ENCODE measurements at regions not wholly inside any gene's neighbourhood (a gene's known extent, or its start where the extent isn't known, plus 50 kb on each side); places are given as distances from the start of the nearest gene placed in this dataset.

GRCh38 chr22:47854251-47854650, 1091.8 kb downstream of the TBC1D22A start:
- Histone ChIP-seq H3K9me3 (ENCODE audit: control insufficient read depth, insufficient read depth, low read depth, low read length) (no peaks in the 10 kb centered on the region), H3K27ac (ENCODE audit: extremely low read depth, low read depth, low read length) (no peak overlapping the region), H3K4me1 (ENCODE audit: control insufficient read depth, insufficient read depth, low read length) (peaks cover 3% of the 10 kb centered on the region; the same call in 1 of the 2 replicates), H3K36me3 (ENCODE audit: control insufficient read depth in 2 of 2, insufficient read depth in 1 of 2, low read length in 2 of 2) (no peaks in the 10 kb centered on the region), H3K4me3 (ENCODE audit: low read depth, low read length) (no peak overlapping the region)
- POLR2A ChIA-PET = no interaction called here
- CTCF ChIA-PET = no interaction called here
- no peak for TF ChIP-seq SCRT1 (tag by site-specific recombination; IDR thresholded peaks at IDR 0.05; ENCODE audit: borderline replicate concordance)
- no peak for TF ChIP-seq ZBTB48 (tag by site-specific recombination; IDR thresholded peaks at IDR 0.05)

GRCh38 chr22:47853750-47854149, 1091.3 kb downstream of the TBC1D22A start:
- POLR2A ChIA-PET = no interaction called here
- Histone ChIP-seq H3K4me3 (ENCODE audit: low read depth, low read length) (no peak overlapping the region), H3K36me3 (ENCODE audit: control insufficient read depth in 2 of 2, insufficient read depth in 1 of 2, low read length in 2 of 2) (no peaks in the 10 kb centered on the region), H3K4me1 (ENCODE audit: control insufficient read depth, insufficient read depth, low read length) (peaks cover 3% of the 10 kb centered on the region; the same call in 1 of the 2 replicates), H3K9me3 (ENCODE audit: control insufficient read depth, insufficient read depth, low read depth, low read length) (no peaks in the 10 kb centered on the region), H3K27ac (ENCODE audit: extremely low read depth, low read depth, low read length) (no peak overlapping the region)
- TF ChIP-seq ZFP3 (tag by site-specific recombination; IDR thresholded peaks at IDR 0.05; ENCODE audit: low read depth) (no peak), ZNF707 (tag by site-specific recombination; IDR thresholded peaks at IDR 0.05) (no peak), KLF1 (tag by site-specific recombination; IDR thresholded peaks at IDR 0.05) (no peak), ZNF311 (tag by site-specific recombination; IDR thresholded peaks at IDR 0.05; ENCODE audit: borderline replicate concordance) (no peak), ZNF843 (tag by site-specific recombination; IDR thresholded peaks at IDR 0.05) (no peak), ZNF571 (tag by site-specific recombination; IDR thresholded peaks at IDR 0.05) (no peak), ZNF664 (tag by site-specific recombination; IDR thresholded peaks at IDR 0.05) (no peak), ZNF544 (tag by site-specific recombination; IDR thresholded peaks at IDR 0.05) (no peak), ZNF266 (tag by site-specific recombination; IDR thresholded peaks at IDR 0.05; ENCODE audit: low read depth) (no peak), MEIS1 (CRISPR knock-in tag; IDR thresholded peaks at IDR 0.05; ENCODE audit: borderline replicate concordance) (no peak), ZNF133 (tag by site-specific recombination; IDR thresholded peaks at IDR 0.05) (no peak), REPIN1 (tag by site-specific recombination; IDR thresholded peaks at IDR 0.05; ENCODE audit: low read depth) (no peak), ZNF175 (tag by site-specific recombination; IDR thresholded peaks at IDR 0.05) (no peak), ZNF529 (tag by site-specific recombination; IDR thresholded peaks at IDR 0.05; ENCODE audit: insufficient replicate concordance) (no peak), ZNF350 (tag by site-specific recombination; IDR thresholded peaks at IDR 0.05) (no peak), ZNF791 (tag by site-specific recombination; IDR thresholded peaks at IDR 0.05) (no peak), ZNF513 (tag by site-specific recombination; IDR thresholded peaks at IDR 0.05) (no peak), ZNF768 (tag by site-specific recombination; IDR thresholded peaks at IDR 0.05) (no peak), REST (tag by site-specific recombination; IDR thresholded peaks at IDR 0.05) (no peak), RBAK (tag by site-specific recombination; IDR thresholded peaks at IDR 0.05) (no peak)
- CTCF ChIA-PET = interaction anchor here (0.6 kb wide), 1 partner anchor 224 kb away, joined by 4 read pairs; no protein-coding TSS in a partner anchor
